Islet of Langerhans (tissue), 1 donor: ENCODE measurements at regions not wholly inside any gene's neighbourhood (a gene's known extent, or its start where the extent isn't known, plus 50 kb on each side); places are given as distances from the start of the nearest gene placed in this dataset.
A peak's percentile ranks its signal among the peaks of the same experiment; 100 is the strongest.

Experiments
- FAIRE-seq: peaks from one replicate; lab custom pipeline; 2011; peaks lifted over from hg19 to GRCh38; lab: Jason Lieb, UNC

DNA sequence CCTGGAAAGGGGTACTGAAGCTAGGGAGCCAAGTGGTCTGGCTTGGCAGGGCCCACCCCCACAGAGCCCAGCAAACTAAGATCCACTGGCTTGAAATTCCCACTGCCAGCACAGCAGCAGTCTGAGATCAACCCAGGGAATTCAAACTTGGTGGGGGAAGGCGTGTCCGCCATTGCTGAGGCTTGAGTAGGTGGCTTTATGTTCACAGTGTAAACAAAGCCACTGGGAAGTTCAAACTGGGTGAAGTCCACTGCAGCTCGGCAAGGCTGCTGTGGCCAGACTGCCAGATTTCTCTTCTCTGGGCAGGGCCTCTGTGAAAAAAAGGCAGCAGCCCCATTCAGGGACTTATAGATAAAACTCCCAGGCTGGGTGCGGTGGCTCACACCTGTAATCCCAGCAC is 58.9 kb downstream of the TFDP3 start:
- FAIRE-seq: no peak

DNA sequence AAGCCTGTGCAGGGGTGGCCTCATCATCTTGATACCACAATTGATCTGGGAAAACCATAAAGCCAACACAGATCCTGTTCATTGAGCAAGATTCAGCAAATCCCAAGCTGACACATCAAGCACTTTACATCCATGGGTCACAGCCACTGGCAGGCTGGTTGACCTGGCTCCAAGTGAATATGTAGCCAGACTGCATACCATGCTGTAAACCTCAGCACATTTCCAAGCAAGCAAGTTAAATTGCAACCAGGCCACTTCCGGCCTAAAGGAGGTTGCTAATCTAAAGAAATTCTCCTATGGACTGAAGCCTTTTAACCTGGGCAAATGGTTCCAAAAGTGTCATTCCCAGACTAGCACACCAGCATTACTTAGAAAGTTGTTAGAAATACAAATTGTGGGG is 54.4 kb upstream of the USP26 start:
- peak; percentile 43 for FAIRE-seq

DNA sequence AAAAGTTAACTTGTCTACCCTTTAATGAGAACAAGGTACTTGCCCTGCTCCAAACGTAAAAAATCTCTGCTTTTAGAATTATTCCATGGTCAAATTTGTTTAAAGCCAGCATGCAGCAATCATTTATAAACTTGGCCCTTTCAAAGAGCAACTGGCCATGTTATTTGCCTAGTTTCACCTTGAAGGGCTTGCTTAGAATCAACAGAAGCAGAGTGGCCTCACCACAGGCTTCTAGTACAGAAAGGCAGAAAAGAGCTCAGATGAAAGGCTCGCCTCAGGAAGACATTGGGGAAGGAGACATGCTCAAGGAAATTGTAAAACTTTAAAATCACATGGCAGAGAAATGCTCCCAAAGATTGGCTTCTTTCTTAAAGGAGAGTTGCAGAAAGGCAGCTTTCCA is 53.8 kb upstream of the USP26 start:
- FAIRE-seq: no peak
